GM23248 (cell line): ENCODE measurements at regions not wholly inside any gene's neighbourhood (a gene's known extent, or its start where the extent isn't known, plus 50 kb on each side); places are given as distances from the start of the nearest gene placed in this dataset.

ENCODE experiments used
- DNase-seq: peaks from one replicate; pipeline ENCODE4 v3.0.0-alpha.2; 2015
- H2AFZ ChIP-seq: fragments of 200-600 bp; sonication (generic); 2 replicates; pipeline ENCODE4 v1.6.1; 2016; ENCODE audit warnings: antibody characterized with exemption
- H3F3A ChIP-seq: fragments of 200-600 bp; sonication (generic); 2 replicates; pipeline ENCODE4 v1.6.1; 2016; ENCODE audit warnings: mild to moderate bottlenecking, antibody characterized with exemption, mixed run types; ENCODE audit not compliant: insufficient read depth
- H3K27ac ChIP-seq: fragments of 200-600 bp; sonication (generic); 2 replicates; pipeline ENCODE4 v1.5.1; 2016; ENCODE audit warnings: mild to moderate bottlenecking
- H3K27me3 ChIP-seq: fragments of 200-600 bp; sonication (generic); replicated peaks from 2 replicates; pipeline ENCODE4 v1.6.1; 2016; ENCODE audit warnings: mild to moderate bottlenecking; ENCODE audit not compliant: insufficient read depth
- H3K36me3 ChIP-seq: fragments of 200-600 bp; sonication (generic); 2 replicates; pipeline ENCODE4 v1.6.1; 2016; ENCODE audit warnings: low read depth, mild to moderate bottlenecking
- H3K4me1 ChIP-seq: fragments of 200-600 bp; sonication (generic); 2 replicates; pipeline ENCODE4 v1.6.1; 2016; ENCODE audit warnings: mild to moderate bottlenecking; ENCODE audit not compliant: insufficient read depth
- H3K4me2 ChIP-seq: fragments of 200-600 bp; sonication (generic); one replicate; pipeline ENCODE4 v1.6.1; 2016; ENCODE audit warnings: mild to moderate bottlenecking; ENCODE audit not compliant: unreplicated experiment
- H3K4me3 ChIP-seq: fragments of 200-600 bp; sonication (generic); 2 replicates; pipeline ENCODE4 v1.5.1; 2016; ENCODE audit warnings: mild to moderate bottlenecking
- H3K79me2 ChIP-seq: fragments of 200-600 bp; sonication (generic); 2 replicates; pipeline ENCODE4 v1.6.1; 2016; ENCODE audit warnings: mild to moderate bottlenecking; ENCODE audit not compliant: insufficient read depth
- H3K9ac ChIP-seq: fragments of 200-600 bp; sonication (generic); 2 replicates; pipeline ENCODE4 v1.6.1; 2016; ENCODE audit warnings: mild to moderate bottlenecking
- H3K9me2 ChIP-seq: fragments of 200-600 bp; sonication (generic); 2 replicates; pipeline ENCODE4 v1.6.1; 2016; ENCODE audit warnings: mixed run types, mild to moderate bottlenecking, moderate library complexity; ENCODE audit not compliant: insufficient read depth
- H3K9me3 ChIP-seq: fragments of 200-600 bp; sonication (generic); one replicate; pipeline ENCODE4 v1.6.1; 2017; ENCODE audit warnings: low read depth
- H4K20me1 ChIP-seq: fragments of 200-600 bp; sonication (generic); 2 replicates; pipeline ENCODE4 v1.6.0; 2016; ENCODE audit not compliant: insufficient read depth
- EZH2 ChIP-seq: fragments of 200-600 bp; sonication (generic); IDR thresholded peaks from 2 replicates; pipeline ENCODE4 v1.6.1; 2018; ENCODE audit warnings: antibody characterized with exemption, mild to moderate bottlenecking; ENCODE audit not compliant: insufficient read depth, poor library complexity, severe bottlenecking
- EZH2phosphoT487 ChIP-seq: fragments of 200-600 bp; sonication (generic); IDR thresholded peaks from 2 replicates; pipeline ENCODE4 v1.6.1; 2018; ENCODE audit warnings: antibody characterized with exemption, moderate library complexity, mild to moderate bottlenecking, low read depth; ENCODE audit not compliant: insufficient read depth
- WGBS, 2 experiments: methylation state at CpG; one replicate each; pipeline ENCODE4 v1.1.6; 2015 to 2017; ENCODE audit warnings: low lambda C conversion rate in 2 of 2, low coverage in 1 of 2; ENCODE audit errors: missing lambda C conversion rate in 2 of 2; 5-methylcytosine and 5-hydroxymethylcytosine counted together
- in situ Hi-C: fragments of 300-500 bp; cut with MboI; formaldehyde crosslinking; loops from 2 replicates; pipeline ENCODE4 v1.15.0; 2020

DNA sequence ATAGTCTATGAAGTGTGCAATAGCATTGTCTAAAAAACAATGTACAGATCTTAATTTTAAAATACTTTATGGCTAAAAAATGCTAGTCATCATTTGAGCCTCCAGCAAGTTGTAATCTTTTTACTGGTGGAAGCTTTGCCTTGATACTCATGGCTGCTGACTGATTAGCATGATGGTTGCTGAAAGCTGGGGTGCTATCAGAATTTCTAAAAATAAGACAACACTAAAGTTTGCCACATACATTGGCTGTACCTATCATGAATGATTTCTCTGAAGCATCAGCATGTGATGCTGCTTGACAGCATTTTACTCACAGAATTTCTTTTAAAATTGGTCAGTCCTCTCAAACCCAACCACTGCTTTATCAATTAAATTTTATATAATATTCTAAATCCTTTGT lies 101.5 kb upstream of the TMEM168 start:
- H2AFZ ChIP-seq: no peak overlapping the region
- H3F3A ChIP-seq: no peaks in the 10 kb centered on the region
- no peaks in the 10 kb centered on the region for H3K27me3 ChIP-seq
- no peak for DNase-seq
- no peak overlapping the region for H3K4me3 ChIP-seq
- H3K4me2 ChIP-seq: no peak overlapping the region
- peaks cover 9% of the 10 kb centered on the region; the same call in 1 of the 2 replicates for H3K4me1 ChIP-seq
- in situ Hi-C loops: loop anchor here (25.0 kb wide), 1 partner anchor 354 kb away; no protein-coding TSS in a partner anchor
- no peaks in the 10 kb centered on the region for H3K9me3 ChIP-seq
- no peak overlapping the region for H3K9ac ChIP-seq
- peaks cover 29% of the 10 kb centered on the region for H3K36me3 ChIP-seq
- TF ChIP-seq EZH2: no peak
- TF ChIP-seq EZH2phosphoT487: no peak
- no peaks in the 10 kb centered on the region for H3K9me2 ChIP-seq
- H4K20me1 ChIP-seq: no peaks in the 10 kb centered on the region
- peaks cover 94% of the 10 kb centered on the region for H3K79me2 ChIP-seq
- H3K27ac ChIP-seq: no peak overlapping the region

DNA sequence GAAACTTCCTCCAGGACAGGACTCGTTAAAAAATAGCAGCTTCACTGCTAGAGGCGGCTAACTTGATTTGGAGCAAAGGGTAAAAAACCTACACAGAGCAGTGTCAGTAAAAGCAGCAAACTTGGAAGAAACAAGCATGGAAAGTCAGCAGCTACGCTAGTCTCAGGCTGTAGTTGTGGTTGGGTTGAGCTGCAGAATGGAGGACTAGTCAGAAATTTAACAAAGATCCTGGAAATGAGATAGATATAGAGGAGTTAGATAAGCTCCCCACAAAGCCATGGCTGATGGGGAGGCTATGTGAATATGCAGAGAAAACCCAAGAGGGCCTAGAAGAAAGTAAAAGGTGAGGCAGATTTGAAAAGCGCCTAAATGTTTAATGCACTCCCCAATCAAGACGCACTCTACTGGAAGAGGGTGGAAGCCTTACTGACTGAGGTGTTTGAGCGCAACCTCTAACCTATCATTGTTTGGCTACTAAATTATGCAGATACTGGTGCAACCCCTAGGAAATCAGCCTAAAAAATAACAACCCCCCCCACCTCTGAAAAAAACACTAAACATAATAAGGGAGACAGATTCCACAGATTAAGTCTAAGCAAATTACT lies 99.7 kb upstream of the TMEM168 start:
- in situ Hi-C loops: loop anchor here (25.0 kb wide), 1 partner anchor 353 kb away; no protein-coding TSS in a partner anchor
- H3K9me3 ChIP-seq: no peaks in the 10 kb centered on the region
- H3K4me2 ChIP-seq: no peak overlapping the region
- no peaks in the 10 kb centered on the region for H3K9me2 ChIP-seq
- no peak for DNase-seq
- H3K27me3 ChIP-seq: no peaks in the 10 kb centered on the region
- no peak overlapping the region for H2AFZ ChIP-seq
- H3K9ac ChIP-seq: no peak overlapping the region
- no peak overlapping the region for H3K4me3 ChIP-seq
- H3K79me2 ChIP-seq: peaks cover 94% of the 10 kb centered on the region
- peaks cover 29% of the 10 kb centered on the region for H3K36me3 ChIP-seq
- TF ChIP-seq EZH2 (no peak), EZH2phosphoT487 (no peak)
- H3F3A ChIP-seq: no peaks in the 10 kb centered on the region
- H3K27ac ChIP-seq: no peak overlapping the region
- no peaks in the 10 kb centered on the region for H4K20me1 ChIP-seq
- WGBS, 2 experiments: 91 to 93% methylated on average over 6 of the region's 6 CpGs
- H3K4me1 ChIP-seq: peaks cover 9% of the 10 kb centered on the region; the same call in 1 of the 2 replicates

DNA sequence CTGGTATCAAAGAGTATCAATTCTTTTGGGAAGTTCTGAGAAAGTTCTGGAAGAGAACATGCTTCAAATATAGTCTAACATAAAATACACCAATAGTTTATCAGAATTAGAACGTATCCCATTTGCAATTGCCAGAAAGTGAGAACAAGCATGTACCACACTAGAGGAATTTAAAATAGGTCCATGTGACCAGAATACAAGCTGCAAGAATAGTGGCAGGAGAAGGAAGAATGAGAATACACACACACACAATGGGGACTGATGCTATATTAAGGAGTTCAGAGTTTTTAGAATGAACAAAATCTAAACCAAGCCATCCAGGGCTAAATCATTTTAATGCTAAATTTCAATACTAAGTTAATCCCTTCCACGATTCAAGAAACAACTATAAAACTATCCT lies 99.1 kb upstream of the TMEM168 start:
- no peaks in the 10 kb centered on the region for H4K20me1 ChIP-seq
- WGBS, 2 experiments: 95 to 96% methylated on average over 2 of the region's 2 CpGs

DNA sequence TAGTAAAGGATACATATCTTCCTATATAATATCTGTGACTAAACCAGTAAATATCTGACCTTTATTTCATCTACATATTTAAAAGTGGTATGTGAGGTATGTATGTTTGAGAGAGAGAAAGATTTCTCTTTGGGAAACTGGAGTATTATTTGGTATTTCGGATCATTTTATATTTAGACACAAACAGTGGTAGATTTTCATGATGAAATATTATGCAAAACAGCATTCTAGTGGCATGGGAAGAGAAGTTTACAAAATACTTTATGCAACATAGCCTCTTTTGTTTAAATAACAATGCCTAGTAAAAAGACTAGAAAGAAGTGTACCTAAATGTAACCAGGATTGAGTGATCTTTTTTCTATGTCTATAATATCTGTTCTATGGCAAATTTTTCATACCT lies 98.6 kb upstream of the TMEM168 start:
- Histone ChIP-seq H3K4me3 (no peak overlapping the region), H3K79me2 (peaks cover 94% of the 10 kb centered on the region), H3K36me3 (peaks cover 19% of the 10 kb centered on the region), H3K9me3 (no peaks in the 10 kb centered on the region), H3K9ac (no peak overlapping the region), H3K27me3 (no peaks in the 10 kb centered on the region), H4K20me1 (no peaks in the 10 kb centered on the region), H3F3A (no peaks in the 10 kb centered on the region), H2AFZ (no peak overlapping the region), H3K4me1 (peaks cover 9% of the 10 kb centered on the region; the same call in 1 of the 2 replicates), H3K4me2 (no peak overlapping the region), H3K27ac (no peak overlapping the region), H3K9me2 (no peaks in the 10 kb centered on the region)
- 90 to 100% methylated on average over 1 of the region's 1 CpG for WGBS, 2 experiments
- no peak for DNase-seq
- in situ Hi-C loops: loop anchor here (25.0 kb wide), 1 partner anchor 351 kb away; no protein-coding TSS in a partner anchor
- TF ChIP-seq EZH2phosphoT487: no peak
- TF ChIP-seq EZH2: no peak

More for the DNA sequence above, 99.1 kb upstream of the TMEM168 start:
- Histone ChIP-seq H3K4me2 (no peak overlapping the region), H3K27ac (no peak overlapping the region), H3K9me2 (no peaks in the 10 kb centered on the region), H3K9me3 (no peaks in the 10 kb centered on the region), H3K27me3 (no peaks in the 10 kb centered on the region), H3K79me2 (peaks cover 93% of the 10 kb centered on the region), H3K4me1 (peaks cover 9% of the 10 kb centered on the region; the same call in 1 of the 2 replicates), H3F3A (no peaks in the 10 kb centered on the region), H2AFZ (no peak overlapping the region), H3K36me3 (peaks cover 23% of the 10 kb centered on the region), H3K9ac (no peak overlapping the region), H3K4me3 (no peak overlapping the region)
- TF ChIP-seq EZH2phosphoT487 (no peak), EZH2 (no peak)
- in situ Hi-C loops: loop anchor here (25.0 kb wide), 1 partner anchor 352 kb away; no protein-coding TSS in a partner anchor
- DNase-seq: no peak

DNA sequence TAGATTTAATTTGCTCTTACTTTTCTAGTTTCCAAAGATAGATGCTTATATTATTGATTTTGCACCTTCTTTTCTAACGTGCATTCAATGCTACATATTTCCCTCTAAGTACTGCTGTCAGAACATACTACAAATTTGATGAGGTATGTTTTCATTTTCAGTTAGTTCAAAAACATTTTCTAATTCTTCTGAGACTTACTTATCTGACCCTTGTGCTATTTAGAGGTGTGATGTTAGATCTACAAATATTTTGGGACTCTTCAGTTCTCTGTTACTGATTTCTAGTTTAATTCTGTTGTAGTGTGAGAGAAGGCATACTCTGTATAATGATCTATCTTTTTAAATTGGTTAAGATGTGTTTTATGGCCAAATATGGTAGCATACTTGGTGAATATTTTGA lies 97.8 kb upstream of the TMEM168 start:
- Histone ChIP-seq H3K4me3 (no peak overlapping the region), H3K27me3 (no peaks in the 10 kb centered on the region), H3K9ac (no peak overlapping the region), H3K9me3 (no peaks in the 10 kb centered on the region), H3F3A (no peaks in the 10 kb centered on the region), H3K27ac (no peak overlapping the region), H3K79me2 (peaks cover 94% of the 10 kb centered on the region), H3K9me2 (no peaks in the 10 kb centered on the region), H3K36me3 (peaks cover 19% of the 10 kb centered on the region), H2AFZ (no peak overlapping the region), H3K4me2 (no peak overlapping the region), H3K4me1 (peaks cover 9% of the 10 kb centered on the region; the same call in 1 of the 2 replicates), H4K20me1 (no peaks in the 10 kb centered on the region)
- TF ChIP-seq EZH2 (no peak), EZH2phosphoT487 (no peak)
- no peak for DNase-seq
- in situ Hi-C loops: loop anchor here (25.0 kb wide), 1 partner anchor 351 kb away; no protein-coding TSS in a partner anchor
- 96 to 97% methylated on average over 1 of the region's 1 CpG for WGBS, 2 experiments
